ENCODE measurements at regions not wholly inside any gene's neighbourhood (a gene's known extent, or its start where the extent isn't known, plus 50 kb on each side); places are given as distances from the start of the nearest gene placed in this dataset.

GRCh38 chr13:34764246-34764645, 177.8 kb upstream of the NBEA start:
- TF ChIP-seq CTCF (IDR thresholded peaks at IDR 0.05; ENCODE audit: low read depth, low read length) (no peak), POLR2A (IDR thresholded peaks at IDR 0.05; ENCODE audit: extremely low read depth, insufficient read length) (no peak)
